ENCODE measurements at regions not wholly inside any gene's neighbourhood (a gene's known extent, or its start where the extent isn't known, plus 50 kb on each side); places are given as distances from the start of the nearest gene placed in this dataset.
"Not testable (repeated sequence)": the region's sequence is repeated elsewhere in the genome, so short reads cannot be mapped to it uniquely, and the experiment has no call there.

- no peak for DNase-seq
Measured at GRCh38 chr2:150697596-150697995, 210.1 kb upstream of the RND3 start.

GRCh38 chr2:150695451-150696135, 208.1 kb upstream of the RND3 start:
- DNase-seq, result no peak

- no peak for DNase-seq
Measured at GRCh38 chr2:150693556-150693955, 206.1 kb upstream of the RND3 start.

- no peak for DNase-seq
Measured at GRCh38 chr2:150690870-150691269, 203.4 kb upstream of the RND3 start.

GRCh38 chr2:150690261-150690660, 202.8 kb upstream of the RND3 start:
- DNase-seq, result no peak

GRCh38 chr2:150689590-150689989, 202.1 kb upstream of the RND3 start:
- no peak for DNase-seq

GRCh38 chr2:150688016-150688415, 200.5 kb upstream of the RND3 start:
- DNase-seq, result no peak

GRCh38 chr2:150686391-150686790, 198.9 kb upstream of the RND3 start:
- DNase-seq, result no peak

GRCh38 chr2:150681120-150681804, 193.8 kb upstream of the RND3 start:
- DNase-seq, result no peak

- DNase-seq, result no peak
Measured at GRCh38 chr2:150679456-150680120, 192.1 kb upstream of the RND3 start.

GRCh38 chr2:150677551-150677950, 190.1 kb upstream of the RND3 start:
- DNase-seq, result no peak

- DNase-seq, result no peak
Measured at GRCh38 chr2:150676747-150677383, 189.4 kb upstream of the RND3 start.

- no peak for DNase-seq
Measured at GRCh38 chr2:150675807-150676206, 188.3 kb upstream of the RND3 start.

GRCh38 chr2:150674283-150674682, 186.8 kb upstream of the RND3 start:
- DNase-seq, result no peak

- no peak for DNase-seq
Measured at GRCh38 chr2:150672311-150672710, 184.8 kb upstream of the RND3 start.

- DNase-seq, result no peak
Measured at GRCh38 chr2:150669492-150669891, 182.0 kb upstream of the RND3 start.

GRCh38 chr2:150667039-150667438, 179.6 kb upstream of the RND3 start:
- DNase-seq, result not testable (repeated sequence)

GRCh38 chr2:150663143-150663542, 175.7 kb upstream of the RND3 start:
- DNase-seq, result no peak

GRCh38 chr2:150656002-150656401, 168.5 kb upstream of the RND3 start:
- DNase-seq, result no peak

GRCh38 chr2:150653351-150653750, 165.9 kb upstream of the RND3 start:
- no peak for DNase-seq

- no peak for DNase-seq
Measured at GRCh38 chr2:150647943-150648342, 160.5 kb upstream of the RND3 start.

GRCh38 chr2:150646746-150647145, 159.3 kb upstream of the RND3 start:
- no peak for DNase-seq

- DNase-seq, result no peak
Measured at GRCh38 chr2:150644298-150645067, 157.0 kb upstream of the RND3 start.
